Choroid plexus epithelial cell (primary cell): ENCODE measurements at regions not wholly inside any gene's neighbourhood (a gene's known extent, or its start where the extent isn't known, plus 50 kb on each side); places are given as distances from the start of the nearest gene placed in this dataset.

Experiments used
- DNase-seq: peaks from one replicate; pipeline ENCODE4 v3.0.0-alpha.2; 2010; ENCODE audit warnings: low read depth
- H3K4me3 ChIP-seq: 2 replicates; pipeline ENCODE4 v1.5.1; 2011; ENCODE audit warnings: low read depth, mild to moderate bottlenecking, control low read depth, low read length, moderate library complexity
- CTCF ChIP-seq: conservative IDR thresholded peaks from 2 replicates; pipeline ENCODE4 v1.5.1; 2011; ENCODE audit warnings: low read depth, mild to moderate bottlenecking, control low read depth, inconsistent platforms, low read length, moderate library complexity

DNA sequence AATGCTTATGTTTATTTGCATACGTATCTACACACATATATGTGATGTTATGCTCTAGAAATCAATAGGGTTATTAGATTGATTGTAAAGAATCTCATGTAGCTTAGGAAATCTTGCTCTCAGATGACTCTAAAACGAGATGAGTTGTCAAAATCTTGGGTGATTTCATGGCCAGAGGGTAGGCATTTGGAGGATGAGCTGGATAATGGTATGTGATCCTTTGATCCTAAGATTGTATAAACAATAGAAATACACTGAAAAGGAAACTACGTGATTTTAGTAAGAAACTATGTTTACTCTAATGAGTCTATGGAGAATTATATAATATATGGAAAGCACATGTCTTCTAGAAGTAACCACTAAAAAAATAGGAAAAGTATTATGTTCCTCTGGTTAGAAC is 676.6 kb downstream of the NSUN3 start:
- H3K4me3 ChIP-seq, result no peak overlapping the region
- TF ChIP-seq CTCF, result no peak
- no peak for DNase-seq

DNA sequence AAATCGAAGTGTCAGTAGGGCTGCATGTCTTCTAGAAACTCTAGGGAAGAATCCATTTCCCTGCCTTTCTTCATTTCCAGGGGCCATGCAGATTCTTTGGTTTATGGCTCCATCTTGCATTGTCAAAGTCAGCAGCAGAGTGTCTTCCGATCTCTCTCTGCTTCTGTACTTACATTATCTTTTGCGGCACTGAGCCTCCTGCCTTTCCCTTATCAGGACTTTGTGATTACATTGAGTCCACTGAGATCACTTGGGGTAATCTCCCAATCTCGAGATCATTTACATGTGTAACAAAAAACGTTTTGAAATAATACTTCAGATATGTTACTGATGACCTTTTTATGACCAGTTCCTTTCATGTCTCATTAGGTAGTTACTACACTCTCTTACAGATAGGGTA is 695.9 kb downstream of the NSUN3 start:
- DNase-seq, result no peak
- no peak for TF ChIP-seq CTCF
- H3K4me3 ChIP-seq, result no peak overlapping the region

- no peak for TF ChIP-seq CTCF
- no peak overlapping the region for H3K4me3 ChIP-seq
- DNase-seq, result no peak
Observed at GRCh38 chr3:94772402-94772801, 709.5 kb downstream of the NSUN3 start.

GRCh38 chr3:94775746-94776145 is 712.9 kb downstream of the NSUN3 start:
- no peak for DNase-seq
- TF ChIP-seq CTCF, result no peak
- H3K4me3 ChIP-seq, result no peak overlapping the region

GRCh38 chr3:94776401-94776915 is 713.6 kb downstream of the NSUN3 start:
- no peak overlapping the region for H3K4me3 ChIP-seq
- TF ChIP-seq CTCF, result no peak
- DNase-seq, result no peak

DNA sequence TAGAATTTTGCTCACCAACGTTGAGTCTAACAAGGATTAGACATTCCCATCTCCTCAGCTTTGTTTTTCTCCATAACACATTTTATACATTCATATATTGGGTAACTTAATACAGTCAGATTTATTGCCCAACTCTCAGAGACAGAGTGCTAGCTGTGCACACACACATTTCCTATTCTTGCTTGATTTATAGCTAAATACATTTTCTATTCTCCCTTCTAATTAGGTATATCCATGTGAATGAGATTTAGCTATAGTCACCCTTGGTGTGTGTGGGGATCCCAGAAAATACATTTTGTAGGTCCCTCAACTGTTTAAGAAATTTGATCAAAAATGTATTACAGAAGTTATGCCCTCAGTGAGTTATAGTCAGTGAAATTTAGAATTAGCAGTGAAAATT is 715.4 kb downstream of the NSUN3 start:
- no peak overlapping the region for H3K4me3 ChIP-seq
- TF ChIP-seq CTCF, result no peak
- DNase-seq, result no peak

GRCh38 chr3:94778814-94779494 is 716.1 kb downstream of the NSUN3 start:
- DNase-seq, result no peak
- no peak overlapping the region for H3K4me3 ChIP-seq
- no peak for TF ChIP-seq CTCF
